ENCODE measurements at regions not wholly inside any gene's neighbourhood (a gene's known extent, or its start where the extent isn't known, plus 50 kb on each side); places are given as distances from the start of the nearest gene placed in this dataset.

- no peak overlapping the region for H3K27ac Mint-ChIP-seq
- peaks cover 12% of the 10 kb centered on the region for H3K4me1 Mint-ChIP-seq
- H3K36me3 Mint-ChIP-seq = no peaks in the 10 kb centered on the region
- TF ChIP-seq IRF1 (CRISPR knock-in tag; IDR thresholded peaks at IDR 0.05) (no peak), ZSCAN18 (CRISPR knock-in tag; IDR thresholded peaks at IDR 0.05) (no peak), SMAD3 (CRISPR knock-in tag; IDR thresholded peaks at IDR 0.05; ENCODE audit: borderline replicate concordance) (no peak)
- peaks cover 10% of the 10 kb centered on the region for H3K9me3 Mint-ChIP-seq
- DNase-seq (ENCODE audit: low spot score) = no peak
- H3K27me3 Mint-ChIP-seq (ENCODE audit: low read depth) = peaks cover 20% of the 10 kb centered on the region
- ATAC-seq = no peak
- ChIA-PET CTCF (no interaction called here), POLR2A (no interaction called here)
- H3K4me3 Mint-ChIP-seq = no peak overlapping the region
Observed at GRCh38 chr20:22470620-22471026, 113.7 kb downstream of the FOXA2 start.

GRCh38 chr20:22466447-22467171 is 117.8 kb downstream of the FOXA2 start:
- H3K9me3 Mint-ChIP-seq = peaks cover under 1% of the 10 kb centered on the region; the same call in 1 of the 2 replicates
- no peak overlapping the region for H3K27ac Mint-ChIP-seq
- TF ChIP-seq GABPB1 (CRISPR knock-in tag; IDR thresholded peaks at IDR 0.05) = 0 out of 2 replicates have a peak, but pooled peaks have one; percentile 50
- TF ChIP-seq CBFB (CRISPR knock-in tag; IDR thresholded peaks at IDR 0.05; ENCODE audit: low read depth) = no peak
- DNase-seq (ENCODE audit: low spot score) (no peak), ATAC-seq (no peak)
- peaks cover 60% of the 10 kb centered on the region for H3K27me3 Mint-ChIP-seq (ENCODE audit: low read depth)
- H3K4me1 Mint-ChIP-seq = peaks cover 16% of the 10 kb centered on the region
- ChIA-PET CTCF (interaction anchor here (1.0 kb wide), 1 partner anchor 13 kb away, joined by 3 read pairs; no protein-coding TSS in a partner anchor), POLR2A (no interaction called here)
- H3K36me3 Mint-ChIP-seq = no peaks in the 10 kb centered on the region
- no peak overlapping the region for H3K4me3 Mint-ChIP-seq

- ChIA-PET POLR2A (no interaction called here), CTCF (interaction anchor here (1.0 kb wide), 1 partner anchor 13 kb away, joined by 3 read pairs; no protein-coding TSS in a partner anchor)
- H3K27me3 Mint-ChIP-seq (ENCODE audit: low read depth) = peaks cover 68% of the 10 kb centered on the region
- H3K36me3 Mint-ChIP-seq = no peaks in the 10 kb centered on the region
- H3K4me1 Mint-ChIP-seq = peaks cover 18% of the 10 kb centered on the region
- no peak for DNase-seq (ENCODE audit: low spot score)
- no peak overlapping the region for H3K4me3 Mint-ChIP-seq
- H3K27ac Mint-ChIP-seq = no peak overlapping the region
- no peaks in the 10 kb centered on the region for H3K9me3 Mint-ChIP-seq
- no peak for ATAC-seq
- TF ChIP-seq ESRRA (CRISPR knock-in tag; IDR thresholded peaks at IDR 0.05; ENCODE audit: borderline replicate concordance) (no peak), CREM (CRISPR knock-in tag; IDR thresholded peaks at IDR 0.05) (no peak), MAX (CRISPR knock-in tag; IDR thresholded peaks at IDR 0.05) (no peak), RORB (CRISPR knock-in tag; IDR thresholded peaks at IDR 0.05) (no peak), ZBTB21 (CRISPR knock-in tag; IDR thresholded peaks at IDR 0.05; ENCODE audit: borderline replicate concordance) (no peak), ZNF138 (CRISPR knock-in tag; conservative IDR thresholded peaks at IDR 0.05) (no peak), SP1 (CRISPR knock-in tag; conservative IDR thresholded peaks at IDR 0.05) (no peak), SMAD3 (CRISPR knock-in tag; IDR thresholded peaks at IDR 0.05; ENCODE audit: borderline replicate concordance) (no peak), E2F4 (CRISPR knock-in tag; IDR thresholded peaks at IDR 0.05; ENCODE audit: borderline replicate concordance, low read depth) (no peak), ZBTB43 (CRISPR knock-in tag; IDR thresholded peaks at IDR 0.05) (no peak), TCF7 (CRISPR knock-in tag; IDR thresholded peaks at IDR 0.05; ENCODE audit: low read depth) (no peak), HMGA2 (CRISPR knock-in tag; IDR thresholded peaks at IDR 0.05) (no peak), IRF2 (CRISPR knock-in tag; IDR thresholded peaks at IDR 0.05; ENCODE audit: borderline replicate concordance, low read depth) (no peak), E2F1 (CRISPR knock-in tag; IDR thresholded peaks at IDR 0.05) (no peak), ATF1 (CRISPR knock-in tag; IDR thresholded peaks at IDR 0.05) (no peak), ZNF425 (CRISPR knock-in tag; conservative IDR thresholded peaks at IDR 0.05) (no peak)
Observed at GRCh38 chr20:22465622-22466446, 118.5 kb downstream of the FOXA2 start.
